ENCODE measurements at regions not wholly inside any gene's neighbourhood (a gene's known extent, or its start where the extent isn't known, plus 50 kb on each side); places are given as distances from the start of the nearest gene placed in this dataset.

- TF ChIP-seq FOS (IDR thresholded peaks at IDR 0.05; ENCODE audit: low read depth, low read length), result no peak
Observed at GRCh38 chr13:33454844-33455705, 169.5 kb upstream of the STARD13 start (continued).

GRCh38 chr13:33459702-33460101, 174.1 kb upstream of the STARD13 start:
- DNase-seq (no peak), ATAC-seq (ENCODE audit: low read depth) (no peak)
- no peak overlapping the region for H2AK5ac ChIP-seq (ENCODE audit: low read depth, low read length)
- CTCF ChIA-PET, result no interaction called here
- H2BK15ac ChIP-seq (ENCODE audit: low read depth, low read length), result no peak overlapping the region
- WGBS, 2 experiments (ENCODE audit: extremely low coverage in 2 of 2, insufficient read length in 1 of 2), result no CpG with 5 or more reads among the region's 1 CpG
- dilution Hi-C loops (cut with HindIII; ENCODE audit: low sequenced_read_pairs, unreplicated experiment), result no loop called here
- no peak overlapping the region for H3K4ac ChIP-seq (ENCODE audit: low read depth, low read length)
- H3K9me3 ChIP-seq (ENCODE audit: control insufficient read depth, insufficient read depth, low read length), result peaks cover 2% of the 10 kb centered on the region; the same call in 1 of the 2 replicates
- intact Hi-C loops (cut with micrococcal nuclease), result no loop called here
- H3K23ac ChIP-seq (ENCODE audit: low read depth, low read length), result no peak overlapping the region
- no peak overlapping the region for H3K27ac ChIP-seq (ENCODE audit: insufficient read depth, low read length)
- H3K4me3 ChIP-seq (ENCODE audit: insufficient read depth, low read depth, low read length), result no peak overlapping the region
- H3K4me1 ChIP-seq (ENCODE audit: control insufficient read depth, insufficient read depth, low read length), result peaks cover 2% of the 10 kb centered on the region; the same call in 1 of the 2 replicates
- no TSS peak for BruUV-seq (replicated peaks)
- no peaks in the 10 kb centered on the region for H3K9me1 ChIP-seq (ENCODE audit: insufficient read depth, low read length)
- no peak overlapping the region for H2BK5ac ChIP-seq (ENCODE audit: low read depth, low read length, poor library complexity, severe bottlenecking)
- no peak overlapping the region for H4K8ac ChIP-seq (ENCODE audit: low read depth in 2 of 2, low read length in 2 of 2)
- H3K18ac ChIP-seq (ENCODE audit: low read depth, low read length), result no peak overlapping the region
- no peak overlapping the region for H4K5ac ChIP-seq (ENCODE audit: low read depth, low read length)
- H3K79me1 ChIP-seq (ENCODE audit: low read depth in 1 of 2, low read length in 2 of 2), result no peaks in the 10 kb centered on the region
- H4K20me1 ChIP-seq (ENCODE audit: insufficient read depth, low read length), result no peaks in the 10 kb centered on the region
- in situ Hi-C loops (cut with MboI; ENCODE audit: low sequenced_read_pairs), result no loop called here
- H2BK120ac ChIP-seq (ENCODE audit: low read depth, low read length), result no peak overlapping the region
- no peak overlapping the region for H2BK20ac ChIP-seq (ENCODE audit: low read depth, low read length)
- H3K56ac ChIP-seq (ENCODE audit: extremely low read depth, insufficient read depth, low read length), result no peak overlapping the region
- no peak overlapping the region for H4K91ac ChIP-seq (ENCODE audit: insufficient read depth, low read depth, low read length)
- H3K27me3 ChIP-seq (ENCODE audit: control insufficient read depth, insufficient read depth, low read length), result no peaks in the 10 kb centered on the region
- no peak overlapping the region for H3K14ac ChIP-seq (replicated peaks; ENCODE audit: low read depth, low read length)
- H3K9ac ChIP-seq (ENCODE audit: low read depth, low read length), result no peak overlapping the region
- POLR2A ChIA-PET (ENCODE audit: unreplicated experiment), result no interaction called here
- H3K4me2 ChIP-seq (ENCODE audit: low read depth, low read length), result no peak overlapping the region
- H2AK9ac ChIP-seq (replicated peaks; ENCODE audit: low read depth, low read length, poor library complexity), result no peak overlapping the region
- H3K36me3 ChIP-seq (ENCODE audit: control insufficient read depth, insufficient read depth, low read length), result no peaks in the 10 kb centered on the region
- H2AFZ ChIP-seq (replicated peaks; ENCODE audit: low read length, poor library complexity), result no peak overlapping the region
- TF ChIP-seq SMC3 (IDR thresholded peaks at IDR 0.05; ENCODE audit: low read depth, low read length), result no peak
- no peak for TF ChIP-seq MAFK (IDR thresholded peaks at IDR 0.05; ENCODE audit: low read depth, low read length)
- no peak for TF ChIP-seq FOS (IDR thresholded peaks at IDR 0.05; ENCODE audit: low read depth, low read length)
- no peak for TF ChIP-seq USF2 (IDR thresholded peaks at IDR 0.05; ENCODE audit: low read depth, low read length)
- TF ChIP-seq CEBPB (IDR thresholded peaks at IDR 0.05; ENCODE audit: low read depth, low read length), result no peak
- TF ChIP-seq ELK1 (IDR thresholded peaks at IDR 0.05; ENCODE audit: borderline replicate concordance, low read depth, low read length), result no peak
- no peak for TF ChIP-seq RCOR1 (IDR thresholded peaks at IDR 0.05; ENCODE audit: insufficient replicate concordance, low read length)
- no peak for TF ChIP-seq RAD21 (IDR thresholded peaks at IDR 0.05; ENCODE audit: low read length)
- TF ChIP-seq CTCF (conservative IDR thresholded peaks at IDR 0.05; ENCODE audit: low read depth, low read length), result no peak
- no peak for TF ChIP-seq CHD1 (IDR thresholded peaks at IDR 0.05; ENCODE audit: low read depth, low read length)
- no peak for TF ChIP-seq RFX5 (IDR thresholded peaks at IDR 0.05; ENCODE audit: low read depth, low read length)
- TF ChIP-seq MXI1 (IDR thresholded peaks at IDR 0.05; ENCODE audit: borderline replicate concordance, low read depth, low read length), result no peak
- TF ChIP-seq NFE2L2 (IDR thresholded peaks at IDR 0.05; ENCODE audit: low read depth, low read length), result no peak

All from IMR-90 (cell line).